RWPE2 (cell line): ENCODE measurements at regions not wholly inside any gene's neighbourhood (a gene's known extent, or its start where the extent isn't known, plus 50 kb on each side); places are given as distances from the start of the nearest gene placed in this dataset.
"Not testable (repeated sequence)": the region's sequence is repeated elsewhere in the genome, so short reads cannot be mapped to it uniquely, and the experiment has no call there.

Experiments used
- ATAC-seq: fragments of 200-7000 bp; cut with Tn5 transposase; 3 replicates; pipeline ENCODE4 v1.9.1; 2021; ENCODE audit warnings: low read depth
- DNase-seq: peaks from one replicate; pipeline ENCODE4 v3.0.0-alpha.2; 2020; ENCODE audit warnings: low spot score
- H3K27ac ChIP-seq: fragments of 450-650 bp; 2 replicates; pipeline ENCODE4 v1.5.1; 2017; ENCODE audit warnings: mild to moderate bottlenecking; ENCODE audit not compliant: poor library complexity, severe bottlenecking
- H3K27me3 ChIP-seq: fragments of 250-450 bp; sonication (Bioruptor Pico); 2 replicates; pipeline ENCODE4 v1.5.1; 2021; ENCODE audit warnings: mild to moderate bottlenecking, moderate library complexity; ENCODE audit not compliant: insufficient read depth, poor library complexity, severe bottlenecking
- H3K36me3 ChIP-seq: fragments of 250-450 bp; sonication (Bioruptor Pico); 2 replicates; pipeline ENCODE4 v1.5.1; 2020; ENCODE audit warnings: low read depth, mild to moderate bottlenecking, moderate library complexity
- H3K4me1 ChIP-seq: fragments of 250-450 bp; sonication (Bioruptor Pico); 2 replicates; pipeline ENCODE4 v1.5.1; 2021; ENCODE audit warnings: mild to moderate bottlenecking, moderate library complexity; ENCODE audit not compliant: insufficient read depth, poor library complexity, severe bottlenecking
- H3K4me3 ChIP-seq: fragments of 250-450 bp; sonication (Bioruptor Pico); 2 replicates; pipeline ENCODE4 v1.5.1; 2021; ENCODE audit warnings: mild to moderate bottlenecking, moderate library complexity; ENCODE audit not compliant: severe bottlenecking
- H3K9me3 ChIP-seq: fragments of 250-450 bp; sonication (Bioruptor Pico); 2 replicates; pipeline ENCODE4 v1.5.1; 2021; ENCODE audit warnings: mild to moderate bottlenecking, moderate library complexity; ENCODE audit not compliant: severe bottlenecking
- TF ChIP-seq, protein P1 (sequence below): fragments of 450-650 bp; IDR thresholded peaks from one replicate; pipeline ENCODE4 v1.5.1; 2017; ENCODE audit warnings: mild to moderate bottlenecking, moderate library complexity; ENCODE audit not compliant: poor library complexity, severe bottlenecking

DNA sequence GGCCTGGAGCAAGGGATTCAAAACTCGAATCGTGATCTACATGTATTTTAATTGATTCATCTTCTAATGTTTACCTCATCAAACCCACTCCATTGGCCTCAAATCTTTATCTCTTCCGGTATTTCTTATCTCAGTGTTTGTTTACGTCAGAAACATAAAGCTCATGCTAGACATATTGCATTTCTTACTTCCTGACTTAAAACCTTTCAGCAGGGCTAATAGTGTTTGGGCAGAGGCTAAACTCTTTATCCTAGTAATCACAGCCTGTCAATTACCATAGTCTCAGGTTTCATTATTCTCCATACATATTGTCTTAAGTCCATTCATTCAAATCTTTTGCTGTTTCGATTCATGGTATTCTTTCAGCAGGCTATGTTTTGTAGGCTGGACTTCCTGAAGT, 81.3 kb upstream of the AGR3 start:
- no peaks in the 10 kb centered on the region for H3K36me3 ChIP-seq
- no peaks in the 10 kb centered on the region for H3K4me1 ChIP-seq
- ATAC-seq (no peak), DNase-seq (no peak)
- TF ChIP-seq, protein P1, sequence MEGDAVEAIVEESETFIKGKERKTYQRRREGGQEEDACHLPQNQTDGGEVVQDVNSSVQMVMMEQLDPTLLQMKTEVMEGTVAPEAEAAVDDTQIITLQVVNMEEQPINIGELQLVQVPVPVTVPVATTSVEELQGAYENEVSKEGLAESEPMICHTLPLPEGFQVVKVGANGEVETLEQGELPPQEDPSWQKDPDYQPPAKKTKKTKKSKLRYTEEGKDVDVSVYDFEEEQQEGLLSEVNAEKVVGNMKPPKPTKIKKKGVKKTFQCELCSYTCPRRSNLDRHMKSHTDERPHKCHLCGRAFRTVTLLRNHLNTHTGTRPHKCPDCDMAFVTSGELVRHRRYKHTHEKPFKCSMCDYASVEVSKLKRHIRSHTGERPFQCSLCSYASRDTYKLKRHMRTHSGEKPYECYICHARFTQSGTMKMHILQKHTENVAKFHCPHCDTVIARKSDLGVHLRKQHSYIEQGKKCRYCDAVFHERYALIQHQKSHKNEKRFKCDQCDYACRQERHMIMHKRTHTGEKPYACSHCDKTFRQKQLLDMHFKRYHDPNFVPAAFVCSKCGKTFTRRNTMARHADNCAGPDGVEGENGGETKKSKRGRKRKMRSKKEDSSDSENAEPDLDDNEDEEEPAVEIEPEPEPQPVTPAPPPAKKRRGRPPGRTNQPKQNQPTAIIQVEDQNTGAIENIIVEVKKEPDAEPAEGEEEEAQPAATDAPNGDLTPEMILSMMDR: no peak
- H3K9me3 ChIP-seq: no peaks in the 10 kb centered on the region
- H3K4me3 ChIP-seq: no peak overlapping the region
- H3K27me3 ChIP-seq: no peaks in the 10 kb centered on the region
- H3K27ac ChIP-seq: no peak overlapping the region

DNA sequence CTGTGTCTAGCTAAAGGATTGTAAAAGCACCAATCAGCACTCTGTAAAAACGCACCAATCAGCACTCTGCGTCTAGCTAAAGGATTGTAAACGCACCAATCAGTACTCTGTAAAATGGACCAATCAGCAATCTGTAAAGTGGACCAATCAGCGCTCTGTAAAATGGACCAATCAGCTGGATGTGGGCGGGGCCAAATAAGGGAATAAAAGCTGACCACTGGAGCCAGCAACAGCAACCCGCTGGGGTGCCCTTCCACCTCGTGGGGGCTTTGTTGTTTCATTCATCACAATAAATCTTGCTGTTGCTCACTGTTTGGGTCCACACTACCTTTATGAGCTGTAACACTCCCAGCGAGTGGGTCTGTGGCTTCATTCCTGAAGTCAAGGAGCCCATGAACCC, 83.9 kb upstream of the AGR3 start:
- not testable (repeated sequence) for H3K9me3 ChIP-seq, H3K4me3 ChIP-seq, DNase-seq, H3K27ac ChIP-seq, H3K4me1 ChIP-seq, H3K36me3 ChIP-seq, H3K27me3 ChIP-seq, ATAC-seq

DNA sequence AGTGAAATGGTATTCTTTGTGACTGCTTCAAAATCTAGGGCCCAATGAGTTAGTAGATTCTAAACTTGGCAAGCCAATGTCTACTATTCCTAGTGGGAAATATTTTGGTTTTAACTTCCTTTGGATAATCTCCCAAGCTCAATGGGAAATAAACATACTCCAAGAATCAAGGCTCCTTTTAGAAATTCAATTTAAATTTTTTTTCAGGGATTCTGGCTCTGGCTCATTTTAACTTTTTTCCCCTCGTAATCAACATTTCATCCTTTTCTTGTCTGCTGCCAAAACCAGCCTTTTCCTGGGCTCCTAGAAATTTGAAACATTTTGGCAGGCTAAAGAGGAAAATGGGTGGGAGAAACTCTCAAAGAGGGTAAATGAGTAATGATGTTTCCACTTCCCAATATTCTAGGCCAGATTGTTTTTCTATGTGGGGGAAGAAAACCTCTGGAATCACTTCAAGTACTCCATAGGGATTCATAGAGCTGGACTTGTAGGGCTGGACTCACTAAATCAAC, 85.6 kb upstream of the AGR3 start:
- Histone ChIP-seq H3K27me3 (no peaks in the 10 kb centered on the region), H3K9me3 (no peaks in the 10 kb centered on the region), H3K4me3 (no peak overlapping the region), H3K4me1 (no peaks in the 10 kb centered on the region), H3K27ac (no peak overlapping the region), H3K36me3 (no peaks in the 10 kb centered on the region)
- DNase-seq (no peak), ATAC-seq (no peak)
- TF ChIP-seq, protein P1: no peak

DNA sequence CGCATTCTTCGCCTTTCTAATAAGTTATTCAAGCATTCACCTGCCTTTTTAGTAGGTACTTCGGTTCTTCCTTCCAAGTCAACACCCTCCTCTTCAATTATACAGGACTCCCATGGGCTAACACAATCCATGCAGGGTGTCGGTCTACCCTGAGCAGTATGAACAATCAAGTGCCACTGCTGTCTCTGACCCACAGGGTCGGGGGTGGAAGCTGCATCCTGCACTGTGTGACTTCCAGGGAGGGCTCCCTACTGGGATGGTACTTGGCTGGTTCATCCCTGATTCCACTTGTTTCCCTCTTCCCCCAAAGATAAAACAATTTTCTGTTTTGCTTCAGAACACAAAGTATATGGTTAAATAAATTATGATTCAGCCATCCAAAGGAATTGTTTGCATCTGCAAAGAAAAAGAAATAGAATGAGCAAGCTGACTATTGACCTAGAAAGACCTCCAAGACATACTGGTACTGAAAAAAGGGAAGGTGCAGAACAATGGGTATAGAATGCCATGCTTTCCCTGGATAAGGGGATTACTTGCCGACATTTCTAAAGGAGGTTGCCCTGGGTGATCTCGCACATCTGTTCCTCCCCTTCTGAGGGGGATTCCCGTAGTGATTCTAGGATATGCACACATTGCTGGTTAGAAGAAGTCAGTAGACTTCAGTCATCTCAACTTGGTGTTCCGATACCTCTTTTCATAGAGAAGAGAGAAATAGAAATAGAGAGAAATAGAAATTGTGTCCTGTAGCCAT, 89.1 kb upstream of the AGR3 start:
- H3K27me3 ChIP-seq: no peaks in the 10 kb centered on the region
- no peaks in the 10 kb centered on the region for H3K4me1 ChIP-seq
- H3K9me3 ChIP-seq: no peaks in the 10 kb centered on the region
- no peak overlapping the region for H3K27ac ChIP-seq
- no peak overlapping the region for H3K4me3 ChIP-seq
- no peak for ATAC-seq
- no peaks in the 10 kb centered on the region for H3K36me3 ChIP-seq
- no peak for DNase-seq
- TF ChIP-seq, protein P1: no peak

DNA sequence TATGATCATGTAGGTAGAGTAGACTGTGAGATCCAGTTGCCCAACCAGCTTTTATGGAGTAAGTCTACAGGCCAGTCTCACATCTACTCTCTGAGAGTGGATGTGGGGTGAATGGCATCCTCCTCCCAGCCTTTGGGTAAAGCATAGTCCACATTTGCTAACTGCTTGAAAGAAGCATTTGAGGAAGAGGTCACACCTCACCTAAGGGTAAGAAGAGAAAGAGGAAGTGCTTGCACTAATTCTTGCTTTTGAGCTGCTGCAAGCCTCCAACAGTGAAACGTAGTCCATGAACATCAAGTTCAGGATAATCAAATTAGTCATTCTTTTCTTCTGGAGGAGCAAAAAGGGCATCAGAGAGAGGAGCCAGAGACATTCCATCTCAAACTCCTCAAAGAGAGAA, 93.9 kb upstream of the AGR3 start:
- Histone ChIP-seq H3K4me1 (peaks cover 14% of the 10 kb centered on the region), H3K27ac (no peak overlapping the region), H3K27me3 (no peaks in the 10 kb centered on the region), H3K36me3 (no peaks in the 10 kb centered on the region), H3K4me3 (no peak overlapping the region), H3K9me3 (no peaks in the 10 kb centered on the region)
- TF ChIP-seq, protein P1: no peak
- DNase-seq (no peak), ATAC-seq (no peak)
